GM18502 (cell line): ENCODE measurements at regions not wholly inside any gene's neighbourhood (a gene's known extent, or its start where the extent isn't known, plus 50 kb on each side); places are given as distances from the start of the nearest gene placed in this dataset.
"Not testable (repeated sequence)": the region's sequence is repeated elsewhere in the genome, so short reads cannot be mapped to it uniquely, and the experiment has no call there.

Experiments used
- ATAC-seq: cut with Tn5 transposase; IDR thresholded peaks from one replicate; pipeline ENCODE4 v1.9.1; 2021; ENCODE audit warnings: mild to moderate bottlenecking; ENCODE audit not compliant: unreplicated experiment, poor library complexity

- ATAC-seq, result no peak
Observed at GRCh38 chr2:4959219-4959618, 733.0 kb upstream of the SOX11 start.

GRCh38 chr2:4962419-4962818 is 729.8 kb upstream of the SOX11 start:
- no peak for ATAC-seq

- ATAC-seq, result no peak
Observed at GRCh38 chr2:4963106-4963505, 729.1 kb upstream of the SOX11 start.

- ATAC-seq, result no peak
Observed at GRCh38 chr2:4964001-4964540, 728.1 kb upstream of the SOX11 start.

GRCh38 chr2:4964579-4964978 is 727.6 kb upstream of the SOX11 start:
- no peak for ATAC-seq

GRCh38 chr2:4965556-4966320 is 726.4 kb upstream of the SOX11 start:
- ATAC-seq, result no peak

GRCh38 chr2:4967206-4967605 is 725.0 kb upstream of the SOX11 start:
- ATAC-seq, result no peak

- ATAC-seq, result no peak
Observed at GRCh38 chr2:4972472-4972871, 719.7 kb upstream of the SOX11 start.

- no peak for ATAC-seq
Observed at GRCh38 chr2:4973354-4973753, 718.8 kb upstream of the SOX11 start.

- ATAC-seq, result no peak
Observed at GRCh38 chr2:4973973-4974372, 718.2 kb upstream of the SOX11 start.

- no peak for ATAC-seq
Observed at GRCh38 chr2:4976407-4976806, 715.8 kb upstream of the SOX11 start.

- no peak for ATAC-seq
Observed at GRCh38 chr2:4979111-4979510, 713.1 kb upstream of the SOX11 start.

GRCh38 chr2:4980995-4981394 is 711.2 kb upstream of the SOX11 start:
- ATAC-seq, result no peak

- no peak for ATAC-seq
Observed at GRCh38 chr2:4981802-4982409, 710.3 kb upstream of the SOX11 start.

GRCh38 chr2:4988444-4988843 is 703.7 kb upstream of the SOX11 start:
- ATAC-seq, result not testable (repeated sequence)

- ATAC-seq, result no peak
Observed at GRCh38 chr2:4992226-4992625, 700.0 kb upstream of the SOX11 start.

GRCh38 chr2:4995466-4995865 is 696.7 kb upstream of the SOX11 start:
- ATAC-seq, result no peak

- no peak for ATAC-seq
Observed at GRCh38 chr2:5007596-5007995, 684.6 kb upstream of the SOX11 start.

- ATAC-seq, result no peak
Observed at GRCh38 chr2:5019324-5019723, 672.9 kb upstream of the SOX11 start.

- ATAC-seq, result no peak
Observed at GRCh38 chr2:5020116-5020875, 671.9 kb upstream of the SOX11 start.

- ATAC-seq, result no peak
Observed at GRCh38 chr2:5021136-5021535, 671.0 kb upstream of the SOX11 start.
